Panc1 (cell line): ENCODE measurements at regions not wholly inside any gene's neighbourhood (a gene's known extent, or its start where the extent isn't known, plus 50 kb on each side); places are given as distances from the start of the nearest gene placed in this dataset.

Experiments used
- ATAC-seq: fragments of 200-7000 bp; cut with Tn5 transposase; 2 replicates; pipeline ENCODE4 v1.9.1; 2020; ENCODE audit warnings: mild to moderate bottlenecking, moderate library complexity
- BruUV-seq: library from RNA; stranded (reverse); fragments of 400-500 nt; replicated peaks from 2 replicates; lab custom pipeline; 2021; lab: Mats Ljungman, UMichigan
- CTCF ChIA-PET: fragments of 300-600 bp; sonication (Branson Sonifier 250); formaldehyde crosslinking; loops from one replicate; lab custom pipeline; 2022; ENCODE audit warnings: antibody characterized with exemption; lab: Charles Lee
- POLR2A ChIA-PET: fragments of 300-600 bp; sonication (Branson Sonifier 250); formaldehyde crosslinking; loops from one replicate; lab custom pipeline; 2022; ENCODE audit warnings: antibody characterized with exemption; lab: Charles Lee
- DNase-seq: peaks from one replicate; pipeline ENCODE4 v3.0.0-alpha.2; 2010; ENCODE audit warnings: low read depth, low spot score
- H3K27ac ChIP-seq: 2 replicates; pipeline ENCODE4 v1.5.1; 2011; ENCODE audit warnings: mild to moderate bottlenecking, low read length, inconsistent platforms
- H3K27me3 ChIP-seq: fragments of 200-500 bp; sonication (Bioruptor generic); 2 replicates; pipeline ENCODE4 v1.6.0; 2014; ENCODE audit warnings: low read length, inconsistent platforms; ENCODE audit not compliant: control insufficient read depth, insufficient read depth
- H3K36me3 ChIP-seq: fragments of 200-500 bp; sonication (Bioruptor generic); 2 replicates; pipeline ENCODE4 v1.5.1; 2014; ENCODE audit warnings: inconsistent platforms, mild to moderate bottlenecking, low read length, moderate library complexity; ENCODE audit not compliant: control insufficient read depth, insufficient read depth
- H3K4me1 ChIP-seq: 2 replicates; pipeline ENCODE4 v1.5.1; 2011; ENCODE audit warnings: inconsistent platforms, mild to moderate bottlenecking, low read length, moderate library complexity; ENCODE audit not compliant: control insufficient read depth, insufficient read depth
- H3K4me3 ChIP-seq, 2 experiments: 2 replicates each; pipeline ENCODE4 v1.5.1; 2011 to 2012; ENCODE audit warnings: low read depth in 2 of 2, low read length in 2 of 2, mild to moderate bottlenecking in 2 of 2, inconsistent platforms in 1 of 2, moderate library complexity in 1 of 2
- H3K9me3 ChIP-seq: fragments of 200-500 bp; sonication (Bioruptor generic); 2 replicates; pipeline ENCODE4 v1.5.1; 2014; ENCODE audit warnings: low read depth, mild to moderate bottlenecking, inconsistent platforms, low read length, moderate library complexity; ENCODE audit not compliant: control insufficient read depth, insufficient read depth
- POLR2AphosphoS5 ChIP-seq: IDR thresholded peaks from 2 replicates; pipeline ENCODE4 v1.6.1; 2012; ENCODE audit warnings: mild to moderate bottlenecking, low read depth, low read length, moderate library complexity
- SIN3A ChIP-seq: IDR thresholded peaks from 2 replicates; pipeline ENCODE4 v1.6.1; 2012; ENCODE audit warnings: low read depth, mild to moderate bottlenecking, low read length, moderate library complexity, borderline replicate concordance; ENCODE audit not compliant: insufficient read depth
- TCF7L2 ChIP-seq: IDR thresholded peaks from 2 replicates; pipeline ENCODE4 v1.6.1; 2011; ENCODE audit warnings: mild to moderate bottlenecking, low read depth, low read length, inconsistent platforms
- in situ Hi-C: cut with HindIII; loops from 2 replicates; pipeline ENCODE4 v1.10.0; 2016; ENCODE audit warnings: low sequenced_read_pairs, low pct_unique_long_range_greater_than_20kb
- intact Hi-C: fragments of 100-400 bp; cut with micrococcal nuclease; formaldehyde crosslinking; loops from one replicate; pipeline ENCODE4 v1.10.0; 2022; ENCODE audit not compliant: unreplicated experiment
- TF ChIP-seq, protein P1 (sequence below): fragments of 450-650 bp; IDR thresholded peaks from 2 replicates; pipeline ENCODE4 v1.5.1; 2017; ENCODE audit warnings: mild to moderate bottlenecking
- TF ChIP-seq, protein P2 (sequence below), 2 experiments: IDR thresholded peaks; 2 replicates each; pipeline ENCODE4 v1.6.1; 2011 to 2012; ENCODE audit warnings: low read depth in 2 of 2, control low read depth in 1 of 2, low read length in 1 of 2, mild to moderate bottlenecking in 1 of 2, moderate library complexity in 1 of 2; ENCODE audit not compliant: insufficient read depth in 1 of 2

DNA sequence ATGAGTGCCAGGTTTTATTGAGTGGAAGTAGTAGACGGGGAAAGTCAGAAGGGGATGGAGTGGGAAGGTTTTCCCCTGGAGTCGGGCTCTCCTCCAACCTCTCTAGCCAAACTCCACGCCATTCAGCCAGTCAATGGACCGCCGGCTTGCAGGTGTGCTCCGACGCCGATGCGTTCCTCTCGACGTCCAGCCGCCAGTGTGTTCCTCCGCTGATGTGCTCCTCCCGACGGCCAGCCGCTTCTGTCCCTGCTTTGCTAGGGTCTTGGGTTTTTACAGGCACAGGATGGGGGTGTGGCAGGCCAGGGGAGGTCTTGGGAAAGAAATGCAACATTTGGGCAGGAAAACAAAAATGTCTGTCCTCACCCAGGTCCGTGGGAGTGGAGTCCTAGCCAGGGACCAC, 94.3 kb upstream of the TEX51 start:
- DNase-seq: no peak
- in situ Hi-C loops (no loop called here), intact Hi-C loops (loop anchor here (10.0 kb wide), 1 partner anchor 170 kb away; no protein-coding TSS in a partner anchor)
- Histone ChIP-seq H3K4me3 (no peak overlapping the region), H3K27me3 (peaks cover 3% of the 10 kb centered on the region), H3K4me1 (no peaks in the 10 kb centered on the region), H3K27ac (no peak overlapping the region), H3K36me3 (no peaks in the 10 kb centered on the region), H3K9me3 (no peaks in the 10 kb centered on the region)
- ChIA-PET CTCF (no interaction called here), POLR2A (no interaction called here)
- TF ChIP-seq, protein P1, sequence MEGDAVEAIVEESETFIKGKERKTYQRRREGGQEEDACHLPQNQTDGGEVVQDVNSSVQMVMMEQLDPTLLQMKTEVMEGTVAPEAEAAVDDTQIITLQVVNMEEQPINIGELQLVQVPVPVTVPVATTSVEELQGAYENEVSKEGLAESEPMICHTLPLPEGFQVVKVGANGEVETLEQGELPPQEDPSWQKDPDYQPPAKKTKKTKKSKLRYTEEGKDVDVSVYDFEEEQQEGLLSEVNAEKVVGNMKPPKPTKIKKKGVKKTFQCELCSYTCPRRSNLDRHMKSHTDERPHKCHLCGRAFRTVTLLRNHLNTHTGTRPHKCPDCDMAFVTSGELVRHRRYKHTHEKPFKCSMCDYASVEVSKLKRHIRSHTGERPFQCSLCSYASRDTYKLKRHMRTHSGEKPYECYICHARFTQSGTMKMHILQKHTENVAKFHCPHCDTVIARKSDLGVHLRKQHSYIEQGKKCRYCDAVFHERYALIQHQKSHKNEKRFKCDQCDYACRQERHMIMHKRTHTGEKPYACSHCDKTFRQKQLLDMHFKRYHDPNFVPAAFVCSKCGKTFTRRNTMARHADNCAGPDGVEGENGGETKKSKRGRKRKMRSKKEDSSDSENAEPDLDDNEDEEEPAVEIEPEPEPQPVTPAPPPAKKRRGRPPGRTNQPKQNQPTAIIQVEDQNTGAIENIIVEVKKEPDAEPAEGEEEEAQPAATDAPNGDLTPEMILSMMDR: no peak
- no peak for ATAC-seq
- BruUV-seq: no TSS peak

DNA sequence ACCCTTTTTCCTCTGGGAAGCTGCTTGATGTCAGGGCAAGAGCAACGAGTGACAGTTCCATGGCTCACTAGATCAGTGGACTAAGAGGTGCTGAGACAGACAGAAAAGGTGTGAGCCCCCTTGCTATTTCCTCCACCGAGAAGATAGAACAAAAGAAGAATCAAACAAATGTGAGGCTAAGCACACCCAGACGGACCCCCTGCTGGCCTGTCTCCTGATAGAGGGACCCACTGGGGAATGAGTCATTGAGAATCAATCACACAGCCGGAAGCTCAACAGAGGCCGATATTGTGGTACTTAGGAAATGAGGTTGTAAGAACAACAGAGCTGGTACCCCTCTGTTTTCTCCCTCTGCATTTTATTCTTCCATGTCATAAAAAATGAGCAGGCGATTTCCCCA, 89.8 kb upstream of the TEX51 start:
- intact Hi-C loops: loop anchor here (10.0 kb wide), 1 partner anchor 166 kb away; no protein-coding TSS in a partner anchor
- Histone ChIP-seq H3K27ac (no peak overlapping the region), H3K9me3 (no peaks in the 10 kb centered on the region), H3K4me1 (no peaks in the 10 kb centered on the region), H3K4me3 (no peak overlapping the region), H3K36me3 (no peaks in the 10 kb centered on the region), H3K27me3 (peaks cover 3% of the 10 kb centered on the region)
- in situ Hi-C loops: no loop called here
- ChIA-PET CTCF (no interaction called here), POLR2A (no interaction called here)
- BruUV-seq: no TSS peak
- no peak for ATAC-seq
- no peak for TF ChIP-seq TCF7L2
- TF ChIP-seq, protein P2, sequence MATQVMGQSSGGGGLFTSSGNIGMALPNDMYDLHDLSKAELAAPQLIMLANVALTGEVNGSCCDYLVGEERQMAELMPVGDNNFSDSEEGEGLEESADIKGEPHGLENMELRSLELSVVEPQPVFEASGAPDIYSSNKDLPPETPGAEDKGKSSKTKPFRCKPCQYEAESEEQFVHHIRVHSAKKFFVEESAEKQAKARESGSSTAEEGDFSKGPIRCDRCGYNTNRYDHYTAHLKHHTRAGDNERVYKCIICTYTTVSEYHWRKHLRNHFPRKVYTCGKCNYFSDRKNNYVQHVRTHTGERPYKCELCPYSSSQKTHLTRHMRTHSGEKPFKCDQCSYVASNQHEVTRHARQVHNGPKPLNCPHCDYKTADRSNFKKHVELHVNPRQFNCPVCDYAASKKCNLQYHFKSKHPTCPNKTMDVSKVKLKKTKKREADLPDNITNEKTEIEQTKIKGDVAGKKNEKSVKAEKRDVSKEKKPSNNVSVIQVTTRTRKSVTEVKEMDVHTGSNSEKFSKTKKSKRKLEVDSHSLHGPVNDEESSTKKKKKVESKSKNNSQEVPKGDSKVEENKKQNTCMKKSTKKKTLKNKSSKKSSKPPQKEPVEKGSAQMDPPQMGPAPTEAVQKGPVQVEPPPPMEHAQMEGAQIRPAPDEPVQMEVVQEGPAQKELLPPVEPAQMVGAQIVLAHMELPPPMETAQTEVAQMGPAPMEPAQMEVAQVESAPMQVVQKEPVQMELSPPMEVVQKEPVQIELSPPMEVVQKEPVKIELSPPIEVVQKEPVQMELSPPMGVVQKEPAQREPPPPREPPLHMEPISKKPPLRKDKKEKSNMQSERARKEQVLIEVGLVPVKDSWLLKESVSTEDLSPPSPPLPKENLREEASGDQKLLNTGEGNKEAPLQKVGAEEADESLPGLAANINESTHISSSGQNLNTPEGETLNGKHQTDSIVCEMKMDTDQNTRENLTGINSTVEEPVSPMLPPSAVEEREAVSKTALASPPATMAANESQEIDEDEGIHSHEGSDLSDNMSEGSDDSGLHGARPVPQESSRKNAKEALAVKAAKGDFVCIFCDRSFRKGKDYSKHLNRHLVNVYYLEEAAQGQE (IDR thresholded peaks at IDR 0.05; ENCODE audit: insufficient read depth in 1 of 2, low read depth in 2 of 2, low read length in 1 of 2): no peak
- TF ChIP-seq, protein P1: no peak
- no peak for TF ChIP-seq SIN3A
- TF ChIP-seq POLR2AphosphoS5: no peak
- no peak for DNase-seq
